Liver (tissue), 3 donors: ENCODE measurements at regions not wholly inside any gene's neighbourhood (a gene's known extent, or its start where the extent isn't known, plus 50 kb on each side); places are given as distances from the start of the nearest gene placed in this dataset.

Experiments
- ATF3 ChIP-seq: IDR thresholded peaks from 2 replicates; pipeline ENCODE4 v1.6.1; 2016; ENCODE audit warnings: antibody characterized with exemption
- EGR1 ChIP-seq, 2 donors: IDR thresholded peaks; 2 replicates each; pipeline ENCODE4 v1.6.1; 2016 to 2018; ENCODE audit warnings: antibody characterized with exemption in 2 of 2, low read depth in 2 of 2
- GABPA ChIP-seq, 2 donors: IDR thresholded peaks in 1 of 2; conservative IDR thresholded peaks in 1 of 2; 2 replicates each; pipeline ENCODE4 v1.6.1; 2016; ENCODE audit warnings: antibody characterized with exemption in 2 of 2, mild to moderate bottlenecking in 1 of 2, moderate library complexity in 1 of 2
- JUND ChIP-seq, 2 donors: IDR thresholded peaks; 2 replicates each; pipeline ENCODE4 v1.6.1; 2016; ENCODE audit warnings: antibody characterized with exemption in 2 of 2
- SP1 ChIP-seq: IDR thresholded peaks from 2 replicates; pipeline ENCODE4 v1.6.1; 2018; ENCODE audit warnings: antibody characterized with exemption, mild to moderate bottlenecking
- TF ChIP-seq, protein P1 (sequence below): fragments of 150-350 bp; IDR thresholded peaks from 2 replicates; pipeline ENCODE4 v1.5.1; 2017; ENCODE audit warnings: improper control_type of control experiment, low read depth, low read length; ENCODE audit not compliant: missing input control
- TF ChIP-seq, protein P2 (sequence below): IDR thresholded peaks from 2 replicates; pipeline ENCODE4 v1.6.1; 2016; ENCODE audit warnings: antibody characterized with exemption, mild to moderate bottlenecking
- donor health status: healthy.
- donor health status: healthy.

GRCh38 chr12:68506619-68507018 lies 104.1 kb upstream of the RAP1B start:
- TF ChIP-seq, protein P1, sequence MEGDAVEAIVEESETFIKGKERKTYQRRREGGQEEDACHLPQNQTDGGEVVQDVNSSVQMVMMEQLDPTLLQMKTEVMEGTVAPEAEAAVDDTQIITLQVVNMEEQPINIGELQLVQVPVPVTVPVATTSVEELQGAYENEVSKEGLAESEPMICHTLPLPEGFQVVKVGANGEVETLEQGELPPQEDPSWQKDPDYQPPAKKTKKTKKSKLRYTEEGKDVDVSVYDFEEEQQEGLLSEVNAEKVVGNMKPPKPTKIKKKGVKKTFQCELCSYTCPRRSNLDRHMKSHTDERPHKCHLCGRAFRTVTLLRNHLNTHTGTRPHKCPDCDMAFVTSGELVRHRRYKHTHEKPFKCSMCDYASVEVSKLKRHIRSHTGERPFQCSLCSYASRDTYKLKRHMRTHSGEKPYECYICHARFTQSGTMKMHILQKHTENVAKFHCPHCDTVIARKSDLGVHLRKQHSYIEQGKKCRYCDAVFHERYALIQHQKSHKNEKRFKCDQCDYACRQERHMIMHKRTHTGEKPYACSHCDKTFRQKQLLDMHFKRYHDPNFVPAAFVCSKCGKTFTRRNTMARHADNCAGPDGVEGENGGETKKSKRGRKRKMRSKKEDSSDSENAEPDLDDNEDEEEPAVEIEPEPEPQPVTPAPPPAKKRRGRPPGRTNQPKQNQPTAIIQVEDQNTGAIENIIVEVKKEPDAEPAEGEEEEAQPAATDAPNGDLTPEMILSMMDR, result no peak
- TF ChIP-seq ATF3 (no peak), EGR1 (IDR thresholded peaks at IDR 0.05; ENCODE audit: low read depth in 2 of 2) (no peak), GABPA (IDR thresholded peaks at IDR 0.05 in 1 of 2, conservative IDR thresholded peaks at IDR 0.05 in 1 of 2) (no peak), JUND (IDR thresholded peaks at IDR 0.05) (no peak), SP1 (no peak)
- TF ChIP-seq, protein P2, sequence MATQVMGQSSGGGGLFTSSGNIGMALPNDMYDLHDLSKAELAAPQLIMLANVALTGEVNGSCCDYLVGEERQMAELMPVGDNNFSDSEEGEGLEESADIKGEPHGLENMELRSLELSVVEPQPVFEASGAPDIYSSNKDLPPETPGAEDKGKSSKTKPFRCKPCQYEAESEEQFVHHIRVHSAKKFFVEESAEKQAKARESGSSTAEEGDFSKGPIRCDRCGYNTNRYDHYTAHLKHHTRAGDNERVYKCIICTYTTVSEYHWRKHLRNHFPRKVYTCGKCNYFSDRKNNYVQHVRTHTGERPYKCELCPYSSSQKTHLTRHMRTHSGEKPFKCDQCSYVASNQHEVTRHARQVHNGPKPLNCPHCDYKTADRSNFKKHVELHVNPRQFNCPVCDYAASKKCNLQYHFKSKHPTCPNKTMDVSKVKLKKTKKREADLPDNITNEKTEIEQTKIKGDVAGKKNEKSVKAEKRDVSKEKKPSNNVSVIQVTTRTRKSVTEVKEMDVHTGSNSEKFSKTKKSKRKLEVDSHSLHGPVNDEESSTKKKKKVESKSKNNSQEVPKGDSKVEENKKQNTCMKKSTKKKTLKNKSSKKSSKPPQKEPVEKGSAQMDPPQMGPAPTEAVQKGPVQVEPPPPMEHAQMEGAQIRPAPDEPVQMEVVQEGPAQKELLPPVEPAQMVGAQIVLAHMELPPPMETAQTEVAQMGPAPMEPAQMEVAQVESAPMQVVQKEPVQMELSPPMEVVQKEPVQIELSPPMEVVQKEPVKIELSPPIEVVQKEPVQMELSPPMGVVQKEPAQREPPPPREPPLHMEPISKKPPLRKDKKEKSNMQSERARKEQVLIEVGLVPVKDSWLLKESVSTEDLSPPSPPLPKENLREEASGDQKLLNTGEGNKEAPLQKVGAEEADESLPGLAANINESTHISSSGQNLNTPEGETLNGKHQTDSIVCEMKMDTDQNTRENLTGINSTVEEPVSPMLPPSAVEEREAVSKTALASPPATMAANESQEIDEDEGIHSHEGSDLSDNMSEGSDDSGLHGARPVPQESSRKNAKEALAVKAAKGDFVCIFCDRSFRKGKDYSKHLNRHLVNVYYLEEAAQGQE, result no peak
